ENCODE measurements at regions not wholly inside any gene's neighbourhood (a gene's known extent, or its start where the extent isn't known, plus 50 kb on each side); places are given as distances from the start of the nearest gene placed in this dataset.

DNA sequence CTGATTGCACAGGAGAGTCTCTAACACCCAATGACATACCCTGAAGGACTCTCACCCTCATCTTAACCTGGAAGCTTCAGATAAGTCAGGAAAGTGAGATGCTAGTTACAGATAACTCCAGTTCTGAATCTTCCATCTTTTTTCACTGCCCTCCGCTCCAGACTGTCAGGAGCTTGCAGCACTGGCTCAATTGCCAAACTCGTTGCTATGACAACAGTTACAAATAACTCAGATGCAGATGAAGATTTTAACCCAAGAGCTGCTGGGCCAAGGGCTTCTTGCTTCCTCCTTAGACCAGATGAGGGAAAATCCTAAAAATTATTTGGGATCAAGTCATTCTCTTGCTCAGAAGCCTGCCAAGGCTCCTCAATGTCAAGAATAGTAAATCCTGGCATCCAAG, 109.1 kb upstream of the HUWE1 start:
- Histone ChIP-seq H3K4me3 (ENCODE audit: low read depth, low read length) (no peak overlapping the region), H3K4me1 (no peaks in the 10 kb centered on the region), H3K27me3 (replicated peaks; ENCODE audit: control insufficient read depth, insufficient read depth, low read length) (no peaks in the 10 kb centered on the region), H3K9me3 (no peaks in the 10 kb centered on the region), H3K36me3 (ENCODE audit: control insufficient read depth, insufficient read depth, low read length) (no peaks in the 10 kb centered on the region)
- H3K9me3 Mint-ChIP-seq (ENCODE audit: unreplicated experiment): no peaks in the 10 kb centered on the region
- H3K4me3 Mint-ChIP-seq (ENCODE audit: unreplicated experiment): no peak overlapping the region
- H3K36me3 Mint-ChIP-seq (ENCODE audit: insufficient read depth, unreplicated experiment): peaks cover 4% of the 10 kb centered on the region
- peaks cover 10% of the 10 kb centered on the region for H3K27me3 Mint-ChIP-seq (ENCODE audit: insufficient read depth, unreplicated experiment)
- BruUV-seq (replicated peaks): no TSS peak
- intact Hi-C loops (cut with micrococcal nuclease; ENCODE audit: unreplicated experiment): no loop called here
- TF ChIP-seq, protein P1, sequence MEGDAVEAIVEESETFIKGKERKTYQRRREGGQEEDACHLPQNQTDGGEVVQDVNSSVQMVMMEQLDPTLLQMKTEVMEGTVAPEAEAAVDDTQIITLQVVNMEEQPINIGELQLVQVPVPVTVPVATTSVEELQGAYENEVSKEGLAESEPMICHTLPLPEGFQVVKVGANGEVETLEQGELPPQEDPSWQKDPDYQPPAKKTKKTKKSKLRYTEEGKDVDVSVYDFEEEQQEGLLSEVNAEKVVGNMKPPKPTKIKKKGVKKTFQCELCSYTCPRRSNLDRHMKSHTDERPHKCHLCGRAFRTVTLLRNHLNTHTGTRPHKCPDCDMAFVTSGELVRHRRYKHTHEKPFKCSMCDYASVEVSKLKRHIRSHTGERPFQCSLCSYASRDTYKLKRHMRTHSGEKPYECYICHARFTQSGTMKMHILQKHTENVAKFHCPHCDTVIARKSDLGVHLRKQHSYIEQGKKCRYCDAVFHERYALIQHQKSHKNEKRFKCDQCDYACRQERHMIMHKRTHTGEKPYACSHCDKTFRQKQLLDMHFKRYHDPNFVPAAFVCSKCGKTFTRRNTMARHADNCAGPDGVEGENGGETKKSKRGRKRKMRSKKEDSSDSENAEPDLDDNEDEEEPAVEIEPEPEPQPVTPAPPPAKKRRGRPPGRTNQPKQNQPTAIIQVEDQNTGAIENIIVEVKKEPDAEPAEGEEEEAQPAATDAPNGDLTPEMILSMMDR (IDR thresholded peaks at IDR 0.05; ENCODE audit: insufficient read depth in 1 of 2, low read depth in 1 of 2, low read length in 1 of 2, severe bottlenecking in 1 of 2, unreplicated experiment in 1 of 2): no peak
- ChIA-PET CTCF (no interaction called here), POLR2A (no interaction called here)
- DNase-seq: no peak
- no peaks in the 10 kb centered on the region for H3K4me1 Mint-ChIP-seq (ENCODE audit: low read depth, unreplicated experiment)
- no peak overlapping the region for H3K27ac Mint-ChIP-seq (ENCODE audit: unreplicated experiment)

DNA sequence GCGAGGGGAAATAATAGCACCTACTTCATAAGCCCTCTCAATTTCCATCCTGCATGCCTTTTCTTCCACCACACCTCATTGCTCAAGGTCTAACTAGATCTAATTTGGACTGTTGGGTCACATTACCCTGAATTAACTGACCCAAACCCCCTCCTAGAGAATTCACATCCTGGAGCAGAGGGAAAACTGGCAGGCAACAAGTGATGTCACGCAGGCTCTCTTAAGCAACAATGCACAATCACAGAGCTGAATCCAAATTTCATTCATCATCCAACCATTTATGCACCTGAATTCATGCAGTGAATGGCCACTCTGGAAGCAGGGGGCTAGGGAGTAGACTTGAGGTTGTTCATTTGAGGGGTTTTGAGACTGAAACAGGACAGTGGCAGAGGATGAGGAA, 107.7 kb upstream of the HUWE1 start:
- Mint-ChIP-seq H3K4me1 (ENCODE audit: low read depth, unreplicated experiment) (no peaks in the 10 kb centered on the region), H3K9me3 (ENCODE audit: unreplicated experiment) (no peaks in the 10 kb centered on the region), H3K27ac (ENCODE audit: unreplicated experiment) (no peak overlapping the region), H3K27me3 (ENCODE audit: insufficient read depth, unreplicated experiment) (peaks cover 10% of the 10 kb centered on the region), H3K4me3 (ENCODE audit: unreplicated experiment) (no peak overlapping the region), H3K36me3 (ENCODE audit: insufficient read depth, unreplicated experiment) (peaks cover 4% of the 10 kb centered on the region)
- Histone ChIP-seq H3K36me3 (ENCODE audit: control insufficient read depth, insufficient read depth, low read length) (no peaks in the 10 kb centered on the region), H3K9me3 (no peaks in the 10 kb centered on the region), H3K4me1 (no peaks in the 10 kb centered on the region), H3K27me3 (replicated peaks; ENCODE audit: control insufficient read depth, insufficient read depth, low read length) (no peaks in the 10 kb centered on the region), H3K4me3 (ENCODE audit: low read depth, low read length) (no peak overlapping the region)
- BruUV-seq (replicated peaks): no TSS peak
- TF ChIP-seq, protein P1 (IDR thresholded peaks at IDR 0.05; ENCODE audit: insufficient read depth in 1 of 2, low read depth in 1 of 2, low read length in 1 of 2, severe bottlenecking in 1 of 2, unreplicated experiment in 1 of 2): no peak
- no peak for DNase-seq
- CTCF ChIA-PET: no interaction called here
- intact Hi-C loops (cut with micrococcal nuclease; ENCODE audit: unreplicated experiment): no loop called here
- POLR2A ChIA-PET: no interaction called here

DNA sequence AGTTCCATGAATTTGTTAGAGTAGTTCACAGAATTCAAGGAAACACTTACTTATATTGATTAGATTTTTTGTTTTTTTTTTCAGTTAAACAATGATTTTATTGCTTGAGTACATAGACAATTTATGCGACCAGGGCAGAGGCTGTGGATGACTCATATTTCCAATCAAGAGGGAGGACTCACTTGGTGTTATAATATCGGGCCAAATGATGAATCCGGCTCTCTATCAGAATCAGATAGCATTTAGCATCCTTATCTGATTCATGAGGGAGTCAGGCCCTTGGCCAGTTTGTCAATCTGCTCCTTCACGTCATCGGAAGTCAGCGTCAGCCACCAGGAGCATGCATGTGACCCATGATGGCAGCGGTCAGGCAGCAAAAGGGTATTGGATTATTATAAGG, 82.3 kb upstream of the HUWE1 start:
- no peaks in the 10 kb centered on the region for H3K27me3 ChIP-seq (replicated peaks; ENCODE audit: control insufficient read depth, insufficient read depth, low read length)
- no TSS peak for BruUV-seq (replicated peaks)
- Mint-ChIP-seq H3K36me3 (ENCODE audit: insufficient read depth, unreplicated experiment) (peaks cover 5% of the 10 kb centered on the region), H3K27me3 (ENCODE audit: insufficient read depth, unreplicated experiment) (peaks cover 6% of the 10 kb centered on the region), H3K27ac (ENCODE audit: unreplicated experiment) (no peak overlapping the region), H3K4me1 (ENCODE audit: low read depth, unreplicated experiment) (no peaks in the 10 kb centered on the region), H3K4me3 (ENCODE audit: unreplicated experiment) (no peak overlapping the region), H3K9me3 (ENCODE audit: unreplicated experiment) (no peaks in the 10 kb centered on the region)
- H3K4me3 ChIP-seq (ENCODE audit: low read depth, low read length): no peak overlapping the region
- no peaks in the 10 kb centered on the region for H3K4me1 ChIP-seq
- POLR2A ChIA-PET: no interaction called here
- no peaks in the 10 kb centered on the region for H3K36me3 ChIP-seq (ENCODE audit: control insufficient read depth, insufficient read depth, low read length)
- no peak for DNase-seq
- intact Hi-C loops (cut with micrococcal nuclease; ENCODE audit: unreplicated experiment): no loop called here
- H3K9me3 ChIP-seq: no peaks in the 10 kb centered on the region
- CTCF ChIA-PET: no interaction called here
- TF ChIP-seq, protein P1 (IDR thresholded peaks at IDR 0.05; ENCODE audit: insufficient read depth in 1 of 2, low read depth in 1 of 2, low read length in 1 of 2, severe bottlenecking in 1 of 2, unreplicated experiment in 1 of 2): no peak

Measured in Caco-2 (cell line).